Erythroblast (primary cell): ENCODE measurements at regions not wholly inside any gene's neighbourhood (a gene's known extent, or its start where the extent isn't known, plus 50 kb on each side); places are given as distances from the start of the nearest gene placed in this dataset.

Source experiments
- GATA1 ChIP-seq: IDR thresholded peaks from 2 replicates; pipeline ENCODE4 v1.6.1; 2011; ENCODE audit warnings: low read depth, mild to moderate bottlenecking, control low read depth, low read length, moderate library complexity
- POLR2A ChIP-seq: IDR thresholded peaks from 2 replicates; pipeline ENCODE4 v1.6.1; 2011; ENCODE audit warnings: mild to moderate bottlenecking, low read length

DNA sequence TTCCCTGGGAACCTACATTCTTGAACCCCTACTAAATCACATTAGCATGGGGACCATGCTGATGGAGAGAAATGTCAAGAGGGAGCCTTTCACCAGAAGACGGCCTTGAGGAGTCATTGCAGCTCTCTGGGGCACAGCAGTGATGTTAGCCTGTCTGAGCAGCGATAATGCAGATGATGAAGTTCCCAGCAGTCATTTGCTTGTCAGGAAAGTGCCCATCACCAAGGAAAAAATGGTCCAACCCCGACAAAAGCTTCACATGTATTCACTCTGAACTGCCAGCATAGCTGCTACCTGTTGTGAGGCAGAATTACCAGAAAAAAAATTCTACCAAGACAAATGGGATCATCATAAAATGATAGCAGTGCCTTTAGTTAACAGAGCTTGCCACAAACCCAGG is 238.4 kb upstream of the UMPS start:
- no peak for TF ChIP-seq GATA1
- no peak for TF ChIP-seq POLR2A
